ENCODE measurements at regions not wholly inside any gene's neighbourhood (a gene's known extent, or its start where the extent isn't known, plus 50 kb on each side); places are given as distances from the start of the nearest gene placed in this dataset.

DNA sequence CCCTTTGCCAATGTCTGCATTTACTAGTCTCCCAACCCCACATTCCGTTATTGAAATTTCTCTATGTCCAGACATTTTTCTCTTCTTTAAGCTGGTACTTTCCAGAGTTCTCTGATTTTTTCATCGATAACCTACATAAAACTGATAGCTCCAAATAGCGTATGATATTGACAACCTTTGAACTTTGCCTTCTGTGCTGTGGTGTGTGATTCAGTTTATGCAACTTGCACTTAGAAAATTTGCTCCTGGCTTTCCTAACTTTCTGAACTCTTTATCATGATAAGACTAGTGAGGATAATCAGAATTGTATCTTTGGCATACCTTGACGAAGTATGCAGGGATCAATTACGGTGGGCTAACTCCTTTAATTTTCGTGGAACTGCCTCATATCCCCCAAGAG lies 1261.3 kb downstream of the SI start:
- TF ChIP-seq, protein P1, sequence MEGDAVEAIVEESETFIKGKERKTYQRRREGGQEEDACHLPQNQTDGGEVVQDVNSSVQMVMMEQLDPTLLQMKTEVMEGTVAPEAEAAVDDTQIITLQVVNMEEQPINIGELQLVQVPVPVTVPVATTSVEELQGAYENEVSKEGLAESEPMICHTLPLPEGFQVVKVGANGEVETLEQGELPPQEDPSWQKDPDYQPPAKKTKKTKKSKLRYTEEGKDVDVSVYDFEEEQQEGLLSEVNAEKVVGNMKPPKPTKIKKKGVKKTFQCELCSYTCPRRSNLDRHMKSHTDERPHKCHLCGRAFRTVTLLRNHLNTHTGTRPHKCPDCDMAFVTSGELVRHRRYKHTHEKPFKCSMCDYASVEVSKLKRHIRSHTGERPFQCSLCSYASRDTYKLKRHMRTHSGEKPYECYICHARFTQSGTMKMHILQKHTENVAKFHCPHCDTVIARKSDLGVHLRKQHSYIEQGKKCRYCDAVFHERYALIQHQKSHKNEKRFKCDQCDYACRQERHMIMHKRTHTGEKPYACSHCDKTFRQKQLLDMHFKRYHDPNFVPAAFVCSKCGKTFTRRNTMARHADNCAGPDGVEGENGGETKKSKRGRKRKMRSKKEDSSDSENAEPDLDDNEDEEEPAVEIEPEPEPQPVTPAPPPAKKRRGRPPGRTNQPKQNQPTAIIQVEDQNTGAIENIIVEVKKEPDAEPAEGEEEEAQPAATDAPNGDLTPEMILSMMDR (IDR thresholded peaks at IDR 0.05 in 4 of 5, conservative IDR thresholded peaks at IDR 0.05 in 1 of 5) = no peak
- no peak for TF ChIP-seq POLR2A (IDR thresholded peaks at IDR 0.05)

Data from gastrocnemius medialis (tissue), 4 donors.